ENCODE measurements at regions not wholly inside any gene's neighbourhood (a gene's known extent, or its start where the extent isn't known, plus 50 kb on each side); places are given as distances from the start of the nearest gene placed in this dataset.

DNA sequence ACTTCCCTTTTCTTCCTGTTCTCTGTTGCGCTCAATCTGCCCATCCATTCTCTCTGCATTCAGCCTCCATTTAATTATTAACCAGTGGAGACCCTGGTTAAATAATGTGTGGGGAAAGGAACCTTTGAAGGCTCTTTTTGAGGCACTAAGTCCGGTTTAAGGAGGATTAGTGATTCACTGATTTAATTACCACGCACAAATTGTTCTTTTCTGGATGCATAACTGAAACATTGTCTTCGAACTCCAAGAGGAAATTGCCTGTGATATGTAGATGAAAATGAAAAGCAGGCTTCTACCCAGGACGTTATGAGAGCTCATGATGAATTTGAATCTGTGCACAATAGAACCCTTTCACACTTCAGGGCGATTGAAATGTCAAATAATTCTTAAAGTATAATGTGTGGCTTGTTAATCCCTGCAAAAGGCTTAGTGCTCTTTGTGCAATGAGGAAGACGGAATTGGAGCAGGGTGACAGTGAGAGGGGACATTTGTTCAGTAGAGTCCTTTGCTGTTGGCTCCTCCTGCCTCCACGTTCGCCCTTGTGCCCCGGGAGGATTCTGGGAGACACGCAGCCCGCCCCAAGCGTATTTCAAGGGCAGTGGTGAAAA lies 51.1 kb upstream of the ZNF236 start:
- DNase-seq (ENCODE audit: low spot score), result no peak

DNA sequence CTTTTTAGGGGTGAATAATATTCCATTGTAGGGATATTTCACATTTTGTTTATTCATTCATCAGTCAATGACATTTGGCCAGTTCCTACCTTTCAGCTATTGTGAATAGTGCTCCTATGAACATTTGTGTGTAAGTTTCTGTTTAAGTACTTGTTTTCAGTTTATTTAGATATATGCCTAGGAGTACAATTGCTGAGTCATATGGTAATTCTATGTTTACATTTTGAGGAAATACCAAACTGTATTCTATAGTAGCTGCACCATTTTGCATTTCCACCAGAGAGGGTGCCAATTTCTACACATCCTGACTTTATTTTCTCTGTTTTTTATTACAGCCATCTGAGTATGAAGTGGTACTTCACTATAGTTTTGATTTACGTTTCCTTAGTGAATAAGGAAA lies 54.4 kb upstream of the ZNF236 start:
- DNase-seq (ENCODE audit: low spot score), result no peak

DNA sequence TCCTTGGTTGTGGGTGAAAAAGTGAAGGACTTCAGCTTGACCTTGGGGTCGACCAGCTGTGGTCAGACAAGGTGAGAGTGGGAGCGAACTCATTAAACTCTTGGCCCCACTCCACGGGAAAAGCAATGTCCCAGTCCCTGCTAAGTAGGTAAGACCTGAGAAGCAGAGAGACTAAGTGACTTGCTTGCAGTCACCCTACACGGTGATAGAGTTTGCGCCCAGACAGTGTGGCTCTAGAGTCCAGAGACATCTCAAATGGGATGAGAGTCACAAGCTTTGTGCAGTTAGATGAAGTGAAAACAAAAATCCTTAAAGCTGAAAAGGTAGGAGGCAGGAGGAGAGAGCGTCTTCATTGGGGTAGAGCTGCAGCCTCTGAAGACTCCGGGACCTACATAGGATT lies 55.9 kb upstream of the ZNF236 start:
- DNase-seq (ENCODE audit: low spot score), result no peak

DNA sequence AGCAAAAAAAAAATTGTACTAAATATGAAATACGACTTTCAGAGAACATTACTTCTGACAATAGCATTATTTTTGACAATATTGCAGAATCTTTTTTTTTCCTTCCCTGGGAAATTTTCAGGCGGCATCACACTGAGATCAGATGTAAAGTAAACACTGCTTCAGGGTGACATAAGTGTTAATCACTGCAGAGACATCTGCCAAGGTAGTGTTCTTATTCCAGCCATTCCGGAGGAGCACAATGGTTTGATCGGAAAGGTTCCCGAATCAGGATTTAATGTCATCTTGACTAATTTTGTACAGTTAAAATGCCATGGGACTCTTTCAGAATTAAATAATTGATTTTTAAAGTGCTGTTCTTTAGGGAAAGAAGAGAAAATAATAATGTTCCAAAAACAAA lies 56.7 kb upstream of the ZNF236 start:
- no peak for DNase-seq (ENCODE audit: low spot score)

DNA sequence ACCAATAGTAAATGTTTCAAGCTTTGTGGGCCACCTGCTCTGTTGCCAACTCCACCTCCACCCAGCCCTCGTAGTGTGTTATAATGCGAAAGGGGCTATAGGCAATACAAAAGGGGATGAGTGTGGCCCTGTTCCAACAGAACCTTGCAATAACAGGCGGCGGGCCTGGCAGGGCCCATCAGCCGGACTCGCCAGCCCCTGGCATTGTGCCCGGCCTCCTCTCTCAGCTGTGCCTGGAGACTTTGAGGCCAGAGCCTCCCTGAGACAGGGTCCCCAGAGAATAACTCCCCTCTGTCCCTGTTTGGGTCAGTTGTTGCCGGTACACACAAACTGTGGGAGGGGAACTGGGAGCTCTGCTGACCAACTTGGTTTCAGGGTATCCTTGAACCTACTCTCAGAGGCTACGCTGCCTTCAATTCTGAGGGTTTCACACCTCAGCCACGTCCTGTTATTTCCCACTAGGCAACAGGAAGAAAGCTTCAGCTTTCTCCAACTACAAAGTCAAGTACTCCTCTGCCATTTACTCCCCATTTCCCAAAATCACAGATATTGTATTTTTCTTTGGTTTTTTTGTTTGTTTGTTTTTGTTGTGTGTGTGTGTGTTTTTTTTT lies 58.0 kb upstream of the ZNF236 start:
- DNase-seq (ENCODE audit: low spot score), result no peak

DNA sequence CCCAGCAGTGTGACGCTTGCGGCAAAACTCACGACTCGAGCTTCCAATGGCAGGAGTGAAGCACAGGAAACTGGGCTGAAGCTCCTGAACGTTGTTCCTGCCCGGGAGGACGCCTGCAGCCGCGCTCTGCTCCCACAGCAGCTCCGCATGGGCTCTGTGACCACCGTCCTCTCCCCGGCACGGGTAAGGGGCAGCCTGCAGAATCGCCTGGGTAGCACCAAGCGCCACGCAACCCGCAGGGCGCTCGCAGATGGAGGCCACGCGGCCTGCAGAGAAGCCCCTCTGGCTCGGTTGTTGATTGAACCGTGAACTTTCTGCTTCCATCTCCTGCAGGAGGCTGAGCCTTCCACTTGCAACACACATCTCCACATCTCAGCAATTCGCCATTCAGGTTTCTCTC lies 63.3 kb upstream of the ZNF236 start:
- DNase-seq (ENCODE audit: low spot score), result no peak

DNA sequence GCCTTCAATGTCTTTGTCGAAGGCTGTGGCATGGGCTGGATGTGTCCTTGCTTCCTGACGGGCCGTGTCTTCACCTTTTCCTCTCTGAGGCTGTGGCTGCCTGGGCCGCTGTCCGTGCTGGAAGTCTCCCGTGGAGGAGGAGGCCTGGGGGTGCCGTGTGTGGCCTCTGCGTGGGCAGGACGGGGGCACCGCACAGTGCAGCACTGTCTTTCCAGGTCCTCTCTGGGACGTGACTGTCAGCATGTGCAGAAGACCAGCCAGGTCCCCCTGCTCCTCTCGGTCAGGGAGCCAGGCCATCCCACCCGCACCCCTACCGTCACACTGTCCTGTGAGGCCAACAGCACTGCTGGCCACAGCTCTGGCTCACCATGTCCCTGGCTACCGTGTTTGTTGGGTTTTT lies 64.4 kb upstream of the ZNF236 start:
- no peak for DNase-seq (ENCODE audit: low spot score)

DNA sequence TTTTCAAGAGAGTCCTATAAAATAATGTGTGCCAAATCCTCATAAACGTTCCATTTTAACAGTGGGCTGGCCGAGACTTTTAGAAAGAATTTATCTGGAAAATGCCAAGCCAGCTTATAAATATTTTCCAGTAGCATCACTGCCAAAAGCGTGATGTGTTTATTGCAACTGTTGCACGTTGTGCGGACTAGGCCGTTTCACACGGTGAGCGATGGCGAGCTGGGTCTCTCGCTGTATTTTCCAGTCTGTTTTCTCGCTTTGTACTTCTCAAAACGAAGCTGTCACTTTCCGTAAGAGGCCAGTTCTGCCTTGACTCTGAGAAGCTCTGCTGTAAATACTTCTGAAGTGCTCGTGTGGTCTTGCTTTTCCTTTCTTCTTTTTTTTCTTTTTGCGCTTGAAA lies 65.0 kb upstream of the ZNF236 start:
- no peak for DNase-seq (ENCODE audit: low spot score)

DNA sequence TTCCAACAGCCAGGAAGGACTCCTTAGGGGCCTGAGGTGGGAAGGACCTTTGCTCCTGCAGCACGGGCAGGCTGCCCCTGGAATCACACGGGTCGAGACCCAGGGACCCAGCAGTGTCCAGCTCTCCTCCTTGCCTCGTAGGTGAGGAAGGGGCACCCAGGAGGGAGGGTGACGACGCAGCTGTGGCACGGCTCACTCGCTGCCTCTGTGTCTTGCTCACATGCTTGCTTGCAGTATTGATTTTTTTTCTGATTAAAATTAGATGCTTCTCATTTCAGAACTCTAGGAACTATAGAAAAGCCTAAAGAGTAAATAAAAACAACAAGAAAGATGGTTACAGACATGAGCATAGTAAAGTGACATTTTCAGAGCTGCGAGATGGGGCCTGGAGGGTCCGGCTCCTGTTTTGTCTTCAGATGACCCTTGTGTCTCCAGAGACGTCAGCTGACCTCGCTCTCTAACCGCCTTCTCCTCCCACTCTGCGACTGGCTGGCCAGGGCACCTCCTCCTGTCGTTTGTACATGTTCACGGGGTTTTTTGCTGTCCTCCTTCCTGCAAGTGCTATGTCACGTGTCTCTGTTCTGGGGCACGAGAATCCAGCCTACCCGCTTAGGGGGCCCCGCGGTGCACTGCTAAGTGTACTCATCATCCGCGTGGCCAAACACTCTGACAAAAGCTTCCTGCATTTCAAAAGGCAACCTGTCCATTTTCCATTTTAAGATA lies 65.7 kb upstream of the ZNF236 start:
- no peak for DNase-seq (ENCODE audit: low spot score)

DNA sequence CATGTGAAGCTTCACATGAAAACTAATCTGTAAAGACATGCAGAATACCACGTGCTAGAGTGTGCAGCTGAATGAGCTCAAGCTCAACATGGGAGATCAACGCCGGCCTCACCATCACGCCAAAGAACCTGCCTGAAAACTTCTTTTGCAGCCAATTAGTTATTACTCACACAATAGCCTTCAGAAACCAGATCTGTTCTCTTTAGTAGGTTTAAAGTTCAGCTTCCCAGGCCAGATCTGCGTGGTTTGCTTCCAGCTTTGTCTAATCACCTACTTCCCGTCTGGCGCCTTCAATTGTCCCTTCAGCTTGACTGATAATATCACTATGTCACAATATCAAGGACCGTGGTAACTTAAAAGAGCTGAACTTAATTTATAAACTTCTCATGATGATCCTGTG lies 68.0 kb upstream of the ZNF236 start:
- no peak for DNase-seq (ENCODE audit: low spot score)

DNA sequence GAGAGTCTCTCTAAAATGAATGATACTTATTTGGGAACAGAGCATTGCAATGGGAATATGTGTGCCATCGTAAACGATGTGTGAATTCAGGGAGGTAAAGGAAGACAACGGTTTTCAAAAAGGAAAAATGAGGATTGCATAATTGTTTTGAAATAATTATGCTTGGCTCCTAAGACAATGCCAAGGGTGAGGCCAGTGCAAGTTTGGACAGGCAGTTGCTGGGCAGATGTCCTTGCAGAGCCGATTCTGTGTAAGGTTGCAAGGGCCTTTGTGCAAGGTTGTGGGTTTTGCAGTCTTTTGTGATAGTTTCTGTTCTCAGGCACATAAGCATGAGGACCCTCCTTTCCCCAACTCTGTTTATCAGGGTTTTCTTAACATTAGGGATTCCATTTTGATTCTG lies 70.0 kb upstream of the ZNF236 start:
- DNase-seq (ENCODE audit: low spot score), result no peak

DNA sequence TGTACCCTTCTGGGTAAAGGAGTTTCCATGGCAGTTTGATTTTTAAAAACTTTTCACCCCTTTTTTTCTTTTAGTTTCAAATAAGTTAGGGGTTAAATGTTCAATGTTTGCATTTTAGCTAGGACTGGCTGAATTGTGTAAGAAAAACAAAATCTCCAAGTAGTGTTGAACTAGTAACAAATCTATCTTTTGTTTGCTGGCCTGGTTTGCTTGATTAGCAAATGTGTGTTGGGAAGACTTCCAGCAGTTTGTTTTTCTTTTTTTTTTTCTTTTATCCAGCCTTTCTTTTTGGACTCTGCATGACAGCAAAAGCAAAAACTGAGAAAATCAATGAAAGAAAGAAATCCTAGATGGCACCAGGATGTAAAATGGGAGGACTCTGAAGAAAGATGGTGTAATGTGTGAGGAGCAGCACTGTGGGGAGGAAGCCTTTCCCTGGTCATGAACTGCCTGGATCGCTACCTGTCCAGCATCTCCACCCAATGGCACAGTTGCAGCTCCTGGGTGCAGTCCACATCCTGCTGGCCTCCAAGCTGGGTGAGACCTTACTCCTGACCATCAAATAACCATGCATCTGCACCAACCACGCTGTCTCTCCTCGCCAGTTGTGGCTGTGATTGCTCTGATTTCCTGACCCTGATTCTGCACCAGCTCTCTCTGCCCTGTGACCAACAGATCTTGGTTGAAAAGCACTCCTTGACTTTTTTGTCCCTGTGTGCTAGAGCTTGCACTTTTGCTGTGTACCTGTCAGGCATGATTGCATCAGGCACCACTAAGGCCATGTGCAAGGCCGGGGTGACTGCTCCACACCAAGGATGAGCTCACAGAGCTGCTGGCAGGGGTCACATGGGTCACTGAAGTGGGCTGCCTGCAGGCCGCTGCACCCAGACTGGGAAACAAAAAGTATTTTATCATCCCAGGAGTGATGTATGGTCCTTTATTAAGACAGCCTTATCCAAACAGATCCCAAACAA lies 71.2 kb upstream of the ZNF236 start:
- no peak for DNase-seq (ENCODE audit: low spot score)

DNA sequence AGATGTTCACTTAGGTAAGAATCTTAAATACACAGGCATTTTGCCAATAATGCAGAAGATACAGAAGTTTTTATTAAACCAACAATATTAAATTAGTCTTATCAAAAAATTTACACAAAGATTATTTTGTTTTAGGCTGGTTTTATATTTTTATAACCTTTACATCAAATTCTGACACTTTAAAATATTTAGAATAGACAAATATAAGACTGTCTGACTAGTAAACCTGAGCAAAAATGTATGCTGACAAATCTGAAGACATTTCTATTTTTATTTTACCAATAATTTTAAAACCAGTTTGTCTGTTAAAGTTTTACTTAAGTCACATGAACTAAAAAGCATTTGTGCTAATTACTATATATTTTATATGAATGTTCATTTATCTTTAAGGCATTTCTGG lies 72.1 kb upstream of the ZNF236 start:
- DNase-seq (ENCODE audit: low spot score), result no peak

DNA sequence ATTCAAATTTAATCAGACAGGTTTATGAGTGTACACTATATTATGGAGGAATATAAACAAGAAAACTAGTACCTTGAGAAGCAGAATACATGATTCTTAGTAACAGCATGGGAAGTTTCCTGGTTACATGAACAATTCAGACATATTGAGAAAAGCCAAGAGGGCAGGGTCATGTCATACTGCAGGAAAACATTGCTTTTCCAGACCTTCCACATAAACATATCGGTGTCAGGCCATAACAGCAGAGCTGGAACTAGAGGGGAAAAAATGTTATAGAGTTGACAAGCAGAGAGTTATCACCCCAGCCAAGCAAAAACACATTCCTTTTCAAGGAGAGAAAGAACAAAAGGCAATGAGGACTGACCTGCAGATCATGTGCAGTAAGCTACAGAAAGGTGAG lies 74.7 kb upstream of the ZNF236 start:
- no peak for DNase-seq (ENCODE audit: low spot score)

DNA sequence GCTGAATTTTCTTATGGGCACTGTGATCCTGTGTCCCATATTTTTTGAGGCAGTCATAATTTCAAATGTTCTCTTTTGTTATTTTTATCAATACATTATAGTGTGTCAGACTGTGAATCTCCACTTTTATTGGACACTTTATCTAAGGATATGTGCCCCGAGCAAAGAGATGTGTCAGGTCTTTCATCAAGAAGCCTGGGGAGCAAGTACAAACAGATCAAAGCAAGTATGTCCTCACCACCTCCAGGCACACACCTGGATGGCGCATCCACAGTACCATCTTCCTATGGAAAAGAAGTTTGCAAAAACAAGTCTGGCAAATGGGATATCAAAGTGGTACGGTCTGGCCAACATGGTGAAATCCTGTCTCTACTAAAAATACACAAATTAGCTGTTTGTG lies 81.0 kb upstream of the ZNF236 start:
- no peak for DNase-seq (ENCODE audit: low spot score)

DNA sequence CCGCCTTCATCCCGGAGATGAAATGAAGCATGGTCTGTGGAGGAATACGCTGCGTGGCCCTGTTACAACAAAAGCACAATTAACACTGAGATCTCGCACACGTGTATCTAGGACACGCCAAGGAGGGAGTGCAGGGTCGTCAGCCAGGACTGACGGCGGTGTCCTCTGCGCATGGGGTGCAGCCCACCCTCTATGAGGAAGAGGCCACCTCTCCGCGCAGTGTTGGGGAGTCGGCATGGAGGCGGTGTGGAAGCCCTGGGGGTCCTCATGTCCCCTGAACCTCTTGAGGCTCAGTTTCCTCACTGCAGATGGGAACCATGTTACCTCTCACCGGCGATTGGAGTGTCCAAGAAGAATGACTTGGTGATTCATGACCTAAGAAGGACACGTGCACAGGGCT lies 86.0 kb upstream of the ZNF236 start:
- no peak for DNase-seq (ENCODE audit: low spot score)

DNA sequence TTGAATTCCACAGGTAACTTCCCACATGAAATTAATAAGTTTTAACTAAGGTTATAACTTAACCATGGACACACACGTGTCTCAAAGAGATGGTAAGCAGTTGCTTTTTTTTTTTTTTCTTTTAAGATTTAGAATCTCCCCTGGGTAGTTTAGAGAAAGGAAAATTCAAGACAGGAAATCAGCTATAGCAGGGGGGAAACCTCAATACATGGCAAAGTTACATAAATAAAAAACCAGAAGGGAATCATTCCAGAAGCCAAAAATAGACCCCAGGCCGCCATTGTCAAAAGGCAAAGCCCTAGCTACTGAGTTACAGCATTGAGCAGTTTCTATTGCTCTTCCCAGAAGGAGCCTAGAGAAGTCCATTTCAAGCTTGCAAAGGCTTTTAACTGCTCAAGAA lies 91.5 kb upstream of the ZNF236 start:
- no peak for DNase-seq (ENCODE audit: low spot score)

DNA sequence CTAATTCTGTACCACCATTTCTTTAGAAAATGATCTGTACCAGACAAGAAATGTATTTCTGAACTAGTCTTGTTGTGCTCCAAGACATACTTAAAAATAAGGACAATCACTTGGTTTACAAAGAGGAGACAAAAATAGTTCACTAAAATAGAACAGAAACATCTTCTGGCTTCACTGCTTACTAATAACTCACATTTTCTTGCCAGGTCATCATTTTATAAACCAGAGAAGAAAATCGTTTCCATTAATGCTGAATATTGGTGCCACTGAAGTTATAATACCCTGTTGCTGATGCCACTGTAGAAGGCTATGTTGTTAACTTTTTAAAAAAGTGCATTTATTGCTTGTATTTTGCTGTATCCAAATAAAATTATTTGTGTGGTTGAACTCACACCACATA lies 94.8 kb upstream of the ZNF236 start:
- no peak for DNase-seq (ENCODE audit: low spot score)

DNA sequence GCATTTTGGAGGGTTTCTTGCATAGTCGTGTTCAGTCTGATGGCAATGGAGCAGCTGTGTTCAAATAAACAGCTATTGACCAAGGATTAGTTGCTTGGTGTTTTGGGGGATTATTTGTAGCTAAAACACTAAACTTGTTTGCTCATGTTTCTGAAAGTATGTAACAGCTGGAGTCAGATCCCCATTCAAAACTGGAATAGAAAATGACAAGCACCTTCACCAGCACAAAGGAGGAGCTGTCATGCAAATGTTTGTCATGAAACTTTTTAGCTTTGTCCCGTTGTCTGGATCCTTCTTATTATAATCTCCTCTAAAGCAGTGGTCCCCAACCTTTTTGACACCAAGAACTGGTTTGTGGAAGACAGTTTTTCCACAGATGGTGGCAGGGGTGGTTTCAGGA lies 96.9 kb upstream of the ZNF236 start:
- no peak for DNase-seq (ENCODE audit: low spot score)

DNA sequence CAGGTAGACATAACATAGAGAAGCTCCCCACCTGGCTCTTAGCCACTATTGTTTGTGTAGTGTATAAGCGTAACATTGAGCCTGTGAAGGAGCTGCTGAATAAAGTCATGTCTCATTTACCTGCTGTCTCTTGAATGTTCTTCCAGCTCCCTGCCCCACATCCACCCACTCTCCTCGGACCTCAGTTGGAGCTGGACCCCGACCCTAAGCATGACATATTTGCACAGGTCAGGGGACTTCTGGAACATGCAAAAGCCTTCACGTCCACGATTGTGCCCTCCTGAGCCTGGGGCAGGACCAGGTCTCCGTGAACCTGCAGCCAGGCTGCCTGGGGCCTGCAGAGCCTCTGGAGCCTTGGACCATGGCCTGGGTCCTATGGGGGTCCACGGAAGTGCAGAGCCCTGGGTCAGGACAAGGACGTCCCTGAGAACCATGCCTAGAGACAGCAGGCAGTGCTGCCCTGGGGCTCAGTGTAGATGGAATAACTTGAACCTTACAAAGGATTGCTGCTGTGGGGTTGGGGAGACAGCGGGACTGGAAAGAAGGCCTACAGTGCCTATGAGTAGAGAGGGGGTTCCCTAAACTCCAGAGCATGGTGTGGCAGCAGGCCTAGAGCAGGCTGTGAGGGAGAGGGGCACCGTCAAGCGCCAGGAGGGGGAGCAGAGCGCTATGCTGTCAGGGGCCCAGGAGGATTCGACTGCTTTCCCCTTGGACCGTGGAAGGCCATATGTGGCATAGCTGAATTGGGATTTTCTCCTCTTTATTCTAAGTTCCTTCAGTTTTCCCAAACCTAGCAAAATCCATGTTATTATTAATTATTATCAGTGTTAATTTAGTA lies 99.9 kb upstream of the ZNF236 start:
- no peak for DNase-seq (ENCODE audit: low spot score)

DNA sequence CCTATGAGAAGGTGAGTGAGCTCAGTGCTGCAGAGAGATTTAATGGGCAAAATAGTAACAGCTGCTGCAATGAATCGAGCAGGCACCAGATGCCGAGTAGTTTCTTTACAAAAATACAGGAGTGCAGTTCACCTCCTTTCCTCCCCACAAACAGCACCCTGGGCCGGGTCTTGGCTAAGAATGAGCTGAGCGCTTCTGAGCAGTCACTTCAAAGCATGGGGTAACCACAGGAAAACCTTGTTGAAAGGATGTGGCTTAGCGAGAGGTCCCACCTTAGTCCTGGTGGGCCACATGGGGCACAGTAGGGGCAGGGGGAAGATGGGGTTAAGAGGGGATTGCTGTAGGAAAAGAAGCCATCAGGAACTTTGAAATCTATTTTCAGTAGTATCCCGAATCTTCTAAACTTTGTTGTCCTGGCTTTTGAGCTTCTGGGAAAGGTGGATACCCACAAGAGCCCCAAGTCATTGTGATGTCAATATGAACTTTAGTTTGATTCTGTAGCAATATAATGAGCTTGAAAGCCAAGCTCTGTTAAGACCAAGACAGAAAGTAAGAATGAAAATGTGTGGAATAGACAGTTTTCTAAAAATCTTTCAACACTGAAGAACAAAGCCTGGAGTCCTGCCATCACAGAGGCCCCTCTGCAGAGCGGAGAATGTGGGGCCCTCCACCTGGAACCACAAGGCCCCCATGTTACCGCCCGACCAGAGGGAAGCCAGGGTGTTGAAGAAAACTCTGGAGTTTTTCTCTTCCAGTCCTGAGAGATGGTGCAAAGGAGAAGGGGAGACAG lies 101.0 kb upstream of the ZNF236 start:
- DNase-seq (ENCODE audit: low spot score), result no peak

Measured in GM03348 (cell line).